ENCODE measurements at regions not wholly inside any gene's neighbourhood (a gene's known extent, or its start where the extent isn't known, plus 50 kb on each side); places are given as distances from the start of the nearest gene placed in this dataset.

GRCh38 chr10:110399106-110399964 is 94.6 kb upstream of the SMNDC1 start:
- H3K27ac ChIP-seq: no peak overlapping the region
- no peak for TF ChIP-seq ZFX (IDR thresholded peaks at IDR 0.05)
- no peak for TF ChIP-seq CTCF (conservative IDR thresholded peaks at IDR 0.05)

GRCh38 chr10:110399965-110400933 is 95.5 kb upstream of the SMNDC1 start:
- no peak overlapping the region for H3K27ac ChIP-seq
- TF ChIP-seq CTCF (conservative IDR thresholded peaks at IDR 0.05) (no peak), ZFX (IDR thresholded peaks at IDR 0.05) (no peak)

GRCh38 chr10:110401401-110402076 is 96.2 kb upstream of the DUSP5 start:
- TF ChIP-seq ZFX (IDR thresholded peaks at IDR 0.05) (no peak), CTCF (conservative IDR thresholded peaks at IDR 0.05) (no peak)

GRCh38 chr10:110402077-110402416 is 95.7 kb upstream of the DUSP5 start:
- TF ChIP-seq CTCF (conservative IDR thresholded peaks at IDR 0.05) (no peak), ZFX (IDR thresholded peaks at IDR 0.05) (no peak)
- no peak overlapping the region for H3K27ac ChIP-seq

More at GRCh38 chr10:110401401-110402076, 96.2 kb upstream of the DUSP5 start:
- no peak overlapping the region for H3K27ac ChIP-seq

GRCh38 chr10:110403593-110403992 is 94.1 kb upstream of the DUSP5 start:
- TF ChIP-seq ZFX (IDR thresholded peaks at IDR 0.05): no peak
- TF ChIP-seq CTCF (conservative IDR thresholded peaks at IDR 0.05): no peak
- no peak overlapping the region for H3K27ac ChIP-seq

- H3K27ac ChIP-seq: no peak overlapping the region
- TF ChIP-seq ZFX (IDR thresholded peaks at IDR 0.05) (no peak), CTCF (conservative IDR thresholded peaks at IDR 0.05) (no peak)
These were observed 93.3 kb upstream of the DUSP5 start for GRCh38 chr10:110404413-110404812.
